ENCODE measurements at regions not wholly inside any gene's neighbourhood (a gene's known extent, or its start where the extent isn't known, plus 50 kb on each side); places are given as distances from the start of the nearest gene placed in this dataset.
"Not testable (repeated sequence)": the region's sequence is repeated elsewhere in the genome, so short reads cannot be mapped to it uniquely, and the experiment has no call there.

DNA sequence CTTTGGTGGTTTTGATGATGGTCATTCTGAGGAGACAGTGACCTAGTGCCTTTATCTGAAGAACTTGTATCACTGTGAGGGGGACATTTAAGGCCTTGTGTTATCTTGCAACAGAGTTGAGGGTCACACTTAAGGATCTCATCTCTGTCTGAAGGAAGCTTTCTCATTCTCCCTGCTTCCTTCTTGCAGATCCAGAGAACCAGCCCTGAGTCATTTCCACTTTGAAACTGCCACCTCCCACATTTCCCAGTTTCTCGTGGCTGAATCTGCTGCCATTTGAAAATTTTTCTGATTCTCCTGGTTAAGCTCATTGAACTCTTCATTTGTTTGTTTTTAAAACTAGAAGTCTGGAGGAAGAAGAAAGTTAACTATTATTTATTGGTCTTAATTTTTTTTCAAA, 190.2 kb upstream of the CDH11 start:
- no peaks in the 10 kb centered on the region for H3K36me3 ChIP-seq (ENCODE audit: control insufficient read depth, insufficient read depth, low read length)
- no peak overlapping the region for H2AFZ ChIP-seq (ENCODE audit: low read length)
- H4K20me1 ChIP-seq (ENCODE audit: control insufficient read depth, extremely low read depth, insufficient read depth, low read length) = no peaks in the 10 kb centered on the region
- H3K27ac ChIP-seq (ENCODE audit: insufficient read depth, low read length) = peak overlapping the region; percentile 2
- peak; percentile 18 to 75 for DNase-seq (ENCODE audit: low read depth in 2 of 2)
- H3K4me2 ChIP-seq (ENCODE audit: extremely low read depth, insufficient read depth, low read length) = peak overlapping the region; percentile 19
- TF ChIP-seq, protein P1, sequence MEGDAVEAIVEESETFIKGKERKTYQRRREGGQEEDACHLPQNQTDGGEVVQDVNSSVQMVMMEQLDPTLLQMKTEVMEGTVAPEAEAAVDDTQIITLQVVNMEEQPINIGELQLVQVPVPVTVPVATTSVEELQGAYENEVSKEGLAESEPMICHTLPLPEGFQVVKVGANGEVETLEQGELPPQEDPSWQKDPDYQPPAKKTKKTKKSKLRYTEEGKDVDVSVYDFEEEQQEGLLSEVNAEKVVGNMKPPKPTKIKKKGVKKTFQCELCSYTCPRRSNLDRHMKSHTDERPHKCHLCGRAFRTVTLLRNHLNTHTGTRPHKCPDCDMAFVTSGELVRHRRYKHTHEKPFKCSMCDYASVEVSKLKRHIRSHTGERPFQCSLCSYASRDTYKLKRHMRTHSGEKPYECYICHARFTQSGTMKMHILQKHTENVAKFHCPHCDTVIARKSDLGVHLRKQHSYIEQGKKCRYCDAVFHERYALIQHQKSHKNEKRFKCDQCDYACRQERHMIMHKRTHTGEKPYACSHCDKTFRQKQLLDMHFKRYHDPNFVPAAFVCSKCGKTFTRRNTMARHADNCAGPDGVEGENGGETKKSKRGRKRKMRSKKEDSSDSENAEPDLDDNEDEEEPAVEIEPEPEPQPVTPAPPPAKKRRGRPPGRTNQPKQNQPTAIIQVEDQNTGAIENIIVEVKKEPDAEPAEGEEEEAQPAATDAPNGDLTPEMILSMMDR (conservative IDR thresholded peaks at IDR 0.05 in 1 of 2, IDR thresholded peaks at IDR 0.05 in 1 of 2; ENCODE audit: low read depth in 1 of 2, low read length in 2 of 2) = no peak
- TF ChIP-seq EZH2 (IDR thresholded peaks at IDR 0.05; ENCODE audit: low read length, missing control alignments) = no peak
- H3K79me2 ChIP-seq (ENCODE audit: control insufficient read depth, insufficient read depth, low read length) = no peaks in the 10 kb centered on the region
- H3K4me1 ChIP-seq (ENCODE audit: control insufficient read depth, extremely low read depth, insufficient read depth, low read length) = peaks cover 14% of the 10 kb centered on the region
- no peaks in the 10 kb centered on the region for H3K27me3 ChIP-seq (ENCODE audit: control insufficient read depth, insufficient read depth, low read length)
- no peaks in the 10 kb centered on the region for H3K9me3 ChIP-seq (ENCODE audit: control insufficient read depth, insufficient read depth, low read depth, low read length)
- H3K4me3 ChIP-seq (replicated peaks in 1 of 4; ENCODE audit: control extremely low read depth in 1 of 4, insufficient read depth in 1 of 4, low read depth in 3 of 4, low read length in 4 of 4) = no peak overlapping the region
- no peak overlapping the region for H3K9ac ChIP-seq (ENCODE audit: insufficient read depth, low read length)

DNA sequence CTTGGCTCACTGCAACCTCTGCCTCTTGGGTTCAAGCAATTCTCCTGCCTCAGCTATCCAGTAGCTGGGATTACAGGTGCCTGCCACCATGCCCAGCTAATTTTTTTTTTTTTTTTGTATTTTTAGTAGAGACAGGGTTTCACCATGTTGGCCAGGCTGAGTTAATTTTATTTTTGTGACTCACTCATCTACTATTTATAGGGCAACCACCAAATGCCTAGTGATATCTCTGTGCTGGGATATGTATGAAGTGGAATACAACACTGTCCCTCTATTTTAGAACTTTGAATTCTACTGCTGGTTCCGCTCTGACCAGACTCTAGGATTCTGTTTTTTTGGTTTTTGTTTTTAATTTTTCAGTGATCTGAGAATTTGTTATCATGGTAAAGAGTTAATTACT, 188.6 kb upstream of the CDH11 start:
- H3K36me3 ChIP-seq (ENCODE audit: control insufficient read depth, insufficient read depth, low read length); H3K9ac ChIP-seq (ENCODE audit: insufficient read depth, low read length); H3K27me3 ChIP-seq (ENCODE audit: control insufficient read depth, insufficient read depth, low read length); H3K4me3 ChIP-seq (replicated peaks in 1 of 4; ENCODE audit: control extremely low read depth in 1 of 4, insufficient read depth in 1 of 4, low read depth in 3 of 4, low read length in 4 of 4); H3K4me2 ChIP-seq (ENCODE audit: extremely low read depth, insufficient read depth, low read length); H3K27ac ChIP-seq (ENCODE audit: insufficient read depth, low read length); H3K79me2 ChIP-seq (ENCODE audit: control insufficient read depth, insufficient read depth, low read length); H4K20me1 ChIP-seq (ENCODE audit: control insufficient read depth, extremely low read depth, insufficient read depth, low read length); H2AFZ ChIP-seq (ENCODE audit: low read length); H3K9me3 ChIP-seq (ENCODE audit: control insufficient read depth, insufficient read depth, low read depth, low read length): not testable (repeated sequence)
- DNase-seq (ENCODE audit: low read depth in 2 of 2) = peak; percentile 29 to 68
- peaks cover 14% of the 10 kb centered on the region for H3K4me1 ChIP-seq (ENCODE audit: control insufficient read depth, extremely low read depth, insufficient read depth, low read length)

DNA sequence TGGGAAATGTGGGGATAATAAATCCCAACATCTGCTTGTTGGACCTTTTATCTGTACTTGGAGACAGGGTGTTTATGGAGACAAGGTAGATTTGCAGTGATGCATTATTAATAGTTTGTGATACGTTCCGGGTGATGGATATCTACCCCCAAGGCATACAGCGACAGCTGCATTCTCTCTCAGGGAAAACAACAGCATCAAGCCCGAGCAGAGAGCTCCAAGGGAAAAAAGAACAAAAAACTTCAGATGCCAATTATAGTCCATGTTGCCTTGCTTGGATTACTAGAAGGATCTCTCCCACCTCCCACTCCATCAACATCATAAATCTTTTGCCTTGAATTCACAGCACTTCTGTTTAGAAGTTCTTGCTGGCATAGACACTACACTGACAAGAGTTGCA, 187.5 kb upstream of the CDH11 start:
- Histone ChIP-seq H3K9ac (ENCODE audit: insufficient read depth, low read length) (no peak overlapping the region), H4K20me1 (ENCODE audit: control insufficient read depth, extremely low read depth, insufficient read depth, low read length) (no peaks in the 10 kb centered on the region), H3K4me2 (ENCODE audit: extremely low read depth, insufficient read depth, low read length) (no peak overlapping the region), H3K9me3 (ENCODE audit: control insufficient read depth, insufficient read depth, low read depth, low read length) (no peaks in the 10 kb centered on the region), H3K4me1 (ENCODE audit: control insufficient read depth, extremely low read depth, insufficient read depth, low read length) (peaks cover 14% of the 10 kb centered on the region), H3K4me3 (replicated peaks in 1 of 4; ENCODE audit: control extremely low read depth in 1 of 4, insufficient read depth in 1 of 4, low read depth in 3 of 4, low read length in 4 of 4) (no peak overlapping the region), H3K27ac (ENCODE audit: insufficient read depth, low read length) (no peak overlapping the region), H2AFZ (ENCODE audit: low read length) (no peak overlapping the region), H3K36me3 (ENCODE audit: control insufficient read depth, insufficient read depth, low read length) (no peaks in the 10 kb centered on the region), H3K27me3 (ENCODE audit: control insufficient read depth, insufficient read depth, low read length) (no peaks in the 10 kb centered on the region), H3K79me2 (ENCODE audit: control insufficient read depth, insufficient read depth, low read length) (no peaks in the 10 kb centered on the region)
- no peak for DNase-seq (ENCODE audit: low read depth in 2 of 2)
- TF ChIP-seq, protein P1 (conservative IDR thresholded peaks at IDR 0.05 in 1 of 2, IDR thresholded peaks at IDR 0.05 in 1 of 2; ENCODE audit: low read depth in 1 of 2, low read length in 2 of 2) = no peak
- no peak for TF ChIP-seq EZH2 (IDR thresholded peaks at IDR 0.05; ENCODE audit: low read length, missing control alignments)
